ENCODE measurements at regions not wholly inside any gene's neighbourhood (a gene's known extent, or its start where the extent isn't known, plus 50 kb on each side); places are given as distances from the start of the nearest gene placed in this dataset.
"Not testable (repeated sequence)": the region's sequence is repeated elsewhere in the genome, so short reads cannot be mapped to it uniquely, and the experiment has no call there.

DNA sequence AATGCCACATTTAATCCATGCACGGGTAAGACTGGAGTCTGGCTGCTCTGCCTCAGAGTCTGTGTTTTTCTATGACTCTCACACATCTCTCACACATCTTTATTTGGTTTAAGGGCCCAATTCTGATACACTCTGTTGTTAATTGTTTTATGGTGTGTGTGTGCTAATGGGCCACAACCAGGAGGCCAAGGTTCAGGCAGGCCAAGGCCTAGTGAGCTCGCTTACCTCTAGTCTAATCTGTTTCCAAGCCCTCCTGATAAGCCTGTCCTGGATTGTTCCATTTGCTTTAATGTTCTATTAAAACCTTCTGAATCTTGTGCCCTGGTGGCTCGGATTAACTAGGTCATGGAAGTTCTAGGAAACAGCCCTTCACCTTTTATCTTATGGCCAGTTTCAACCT lies 445.4 kb upstream of the DPH6 start:
- no peak for DNase-seq (ENCODE audit: low spot score)

DNA sequence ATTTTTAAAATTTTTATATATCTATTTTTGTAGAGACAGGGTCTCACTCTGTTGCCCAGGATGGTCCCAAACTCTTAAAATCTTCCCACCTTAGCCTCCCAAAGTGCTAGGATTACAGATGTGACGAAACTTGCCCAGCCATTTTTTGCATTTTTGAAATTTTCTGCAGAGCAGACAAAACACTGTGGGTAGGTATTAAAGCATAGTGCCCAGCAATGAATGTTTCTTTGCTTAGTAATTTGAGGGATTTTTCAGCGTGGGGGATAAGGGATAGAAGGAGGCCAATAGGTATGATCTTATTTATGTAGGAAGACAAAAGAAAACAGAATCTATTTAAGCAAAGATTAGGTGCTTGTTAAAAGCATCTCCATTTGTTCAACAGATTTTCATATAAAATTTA lies 446.8 kb upstream of the DPH6 start:
- no peak for DNase-seq (ENCODE audit: low spot score)

DNA sequence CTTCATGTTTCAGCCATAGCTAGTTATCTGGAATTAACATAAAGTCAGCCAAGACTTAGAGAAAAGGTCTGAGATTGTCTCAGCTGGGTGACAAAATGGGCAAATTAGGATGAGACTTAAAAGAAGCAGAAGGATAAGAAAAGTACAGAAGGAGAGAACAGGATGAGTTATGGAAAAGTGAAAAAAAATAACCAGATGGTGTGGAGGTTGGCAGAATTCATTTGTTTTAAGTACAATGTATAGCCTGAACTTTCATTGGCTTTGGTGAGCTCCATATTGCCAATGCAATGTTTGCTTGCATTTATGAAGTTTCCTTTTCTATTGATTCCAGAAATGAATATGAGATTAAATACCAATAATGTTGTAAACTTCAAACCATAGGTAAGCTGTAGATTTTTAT lies 447.2 kb upstream of the DPH6 start:
- DNase-seq (ENCODE audit: low spot score), result no peak

DNA sequence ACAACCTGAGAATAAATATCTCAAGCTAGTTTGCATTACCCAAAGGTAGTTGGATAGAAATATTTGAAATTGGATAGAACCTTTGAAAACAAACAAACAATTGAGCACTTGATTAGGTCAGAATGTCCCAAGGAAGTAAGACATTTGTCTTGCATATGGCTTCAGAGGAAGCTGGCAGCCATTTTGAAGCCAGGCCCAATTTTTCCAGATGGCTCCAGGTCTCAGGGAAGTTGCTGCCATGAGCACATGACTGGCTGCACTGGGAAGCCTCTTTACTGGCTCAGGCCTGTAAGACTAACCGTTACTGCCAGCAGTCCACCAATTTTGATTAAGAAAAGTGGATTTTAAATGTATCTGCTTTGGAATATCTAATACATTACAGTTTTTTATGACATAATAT lies 448.9 kb upstream of the DPH6 start:
- DNase-seq (ENCODE audit: low spot score), result no peak

DNA sequence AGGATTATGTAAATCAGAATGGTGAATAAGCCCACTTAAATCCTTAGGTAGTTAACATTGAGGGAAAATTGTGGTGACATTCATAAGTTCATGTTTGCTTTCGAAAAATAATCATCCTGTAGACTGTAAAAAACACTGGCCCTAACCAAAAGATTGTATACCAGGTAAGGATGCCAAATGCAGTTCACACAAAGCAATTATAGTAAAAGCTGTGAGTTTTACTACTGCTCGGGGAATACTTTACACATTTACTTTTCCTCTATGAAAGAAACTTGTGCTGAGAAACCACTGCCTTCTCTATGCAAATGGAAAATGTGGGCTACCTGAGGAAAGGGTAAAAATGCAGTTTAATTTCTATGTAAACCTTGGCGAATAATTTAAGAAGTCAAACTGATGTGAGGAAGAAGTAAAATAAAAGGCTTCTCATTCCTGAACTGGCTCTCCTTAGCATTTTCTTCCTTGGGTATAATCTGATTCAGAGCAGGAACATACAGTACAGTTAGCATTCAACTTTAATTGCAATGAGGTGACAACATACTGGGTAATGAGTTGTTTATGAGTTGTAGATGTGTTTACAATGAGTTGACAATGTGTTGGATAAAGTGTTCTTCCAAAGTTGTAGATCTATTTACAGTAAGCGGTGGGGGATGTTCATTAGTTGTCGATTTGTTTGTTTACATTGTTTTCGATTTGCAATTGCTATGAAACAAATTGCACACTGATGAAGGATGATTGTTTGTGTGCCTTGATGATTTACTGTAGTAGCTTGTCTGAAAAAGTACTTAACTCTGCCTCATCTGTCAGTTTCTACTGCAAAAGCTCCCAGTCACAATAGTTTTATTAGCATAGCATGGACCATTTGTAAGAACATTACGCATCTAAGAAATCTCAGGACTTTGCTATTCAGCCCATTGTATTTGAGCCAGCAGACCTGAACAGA lies 453.0 kb upstream of the DPH6 start:
- DNase-seq (ENCODE audit: low spot score), result no peak

DNA sequence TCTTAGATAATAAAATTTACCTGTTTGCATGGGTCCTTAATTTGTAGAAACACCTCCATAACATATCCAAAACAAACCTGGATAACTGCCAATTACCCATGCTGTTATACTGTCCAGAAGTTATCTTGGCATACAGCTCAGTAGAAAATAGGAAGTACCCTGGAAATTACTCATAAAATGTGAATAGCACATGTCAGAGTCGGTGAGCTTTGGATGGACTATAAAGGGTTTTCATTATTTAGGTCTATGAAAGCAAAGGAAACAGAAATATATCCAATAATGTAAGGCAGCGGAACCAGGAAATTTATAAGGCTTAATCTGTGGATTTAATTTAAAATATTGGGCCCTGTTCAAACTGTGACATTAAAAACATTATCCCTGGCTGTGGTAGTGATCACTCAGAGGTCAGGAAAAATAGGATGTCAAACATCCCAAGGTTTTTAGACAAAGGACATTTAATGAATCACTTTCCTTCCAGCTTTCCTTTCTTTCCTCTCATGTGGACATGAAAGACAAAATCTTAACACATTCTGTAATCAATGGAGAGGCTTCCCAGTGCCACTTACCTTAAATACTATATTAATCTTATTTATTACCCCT lies 459.0 kb upstream of the DPH6 start:
- no peak for DNase-seq (ENCODE audit: low spot score)

DNA sequence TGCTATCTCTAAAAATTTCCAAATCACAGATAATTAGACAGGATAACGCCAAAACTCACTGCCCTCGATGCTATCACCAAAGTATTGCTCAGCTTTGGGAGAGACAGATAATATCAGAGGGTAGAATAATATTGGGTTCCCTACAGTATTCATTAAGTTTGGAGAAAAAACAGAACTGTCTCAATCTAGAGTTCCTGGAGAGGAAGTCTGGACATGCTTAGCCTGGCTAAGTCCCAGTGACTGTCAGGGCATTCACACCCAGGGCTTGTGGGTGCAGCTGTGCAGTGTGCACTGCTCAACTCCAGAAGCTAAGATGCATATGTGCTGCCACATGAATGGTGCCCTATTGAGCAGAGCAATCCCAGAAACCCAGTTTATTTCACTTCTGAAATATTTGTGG lies 459.6 kb upstream of the DPH6 start:
- no peak for DNase-seq (ENCODE audit: low spot score)

DNA sequence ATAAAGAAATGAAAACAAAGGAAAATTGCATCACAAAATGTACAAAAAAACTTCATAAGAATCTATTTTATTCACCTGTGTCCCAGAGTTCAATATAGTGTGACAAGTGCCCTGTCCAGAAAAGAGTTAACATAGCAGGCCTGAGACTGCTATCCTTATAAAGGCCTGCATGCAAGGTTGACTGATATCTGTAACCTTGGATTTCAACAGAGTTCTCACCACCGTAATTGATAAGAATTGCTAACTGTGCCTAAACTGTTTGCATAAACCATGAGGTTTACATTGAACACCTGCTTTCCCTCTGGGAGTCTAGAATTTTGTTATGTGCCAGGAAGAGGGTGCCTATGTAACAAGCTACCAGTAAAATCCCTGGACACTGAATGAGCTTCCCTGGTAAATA lies 461.7 kb upstream of the DPH6 start:
- no peak for DNase-seq (ENCODE audit: low spot score)

DNA sequence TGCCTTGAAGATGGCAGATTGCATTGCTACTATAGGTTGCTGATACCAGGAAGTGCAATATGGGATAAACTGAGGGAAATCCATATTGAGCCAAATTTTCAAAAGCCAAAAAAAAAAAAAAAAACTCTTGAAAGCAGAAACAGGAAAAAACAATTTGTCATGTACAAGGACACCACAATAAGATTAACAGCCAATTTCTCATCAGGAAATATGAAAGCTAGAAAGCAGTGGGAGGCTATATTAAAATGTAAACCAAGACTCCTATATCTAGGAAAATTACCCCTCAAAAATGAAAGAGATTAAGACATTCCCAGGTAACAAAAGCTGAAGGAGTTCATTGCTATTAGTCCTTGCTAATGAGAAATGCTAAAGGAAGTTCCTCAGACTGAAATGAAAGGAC lies 462.8 kb upstream of the DPH6 start:
- DNase-seq (ENCODE audit: low spot score), result no peak

DNA sequence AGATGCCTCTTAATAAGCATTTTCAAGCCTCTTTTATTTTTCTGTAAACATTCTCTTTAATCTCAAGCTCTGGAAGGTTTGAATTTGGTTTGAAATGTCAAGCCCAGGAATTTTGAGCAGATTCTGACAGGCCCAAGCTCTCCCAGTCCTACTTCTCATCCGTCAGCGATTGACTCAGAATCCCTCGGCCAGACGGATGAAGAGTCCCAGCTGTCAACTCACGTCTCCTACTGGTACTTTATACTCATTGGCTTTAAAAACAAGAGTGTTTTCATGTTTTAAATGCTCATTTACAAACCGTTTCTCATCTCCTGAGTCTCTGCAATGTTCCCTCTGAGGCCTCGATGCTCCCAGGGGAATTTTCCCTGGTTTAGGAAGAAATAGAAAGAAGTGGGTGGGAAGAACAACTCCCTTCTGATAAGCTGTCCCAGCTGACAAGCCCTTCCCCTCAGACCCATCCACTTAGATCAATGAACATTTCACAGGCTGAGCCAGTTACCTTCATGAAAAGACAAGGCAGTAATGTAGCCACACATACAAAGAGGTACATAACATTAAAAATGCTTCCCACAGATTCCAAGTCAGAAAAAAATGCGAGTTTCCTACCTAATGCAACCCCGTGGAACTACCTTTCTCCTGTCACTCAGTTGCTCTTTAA lies 478.2 kb upstream of the DPH6 start:
- no peak for DNase-seq (ENCODE audit: low spot score)

DNA sequence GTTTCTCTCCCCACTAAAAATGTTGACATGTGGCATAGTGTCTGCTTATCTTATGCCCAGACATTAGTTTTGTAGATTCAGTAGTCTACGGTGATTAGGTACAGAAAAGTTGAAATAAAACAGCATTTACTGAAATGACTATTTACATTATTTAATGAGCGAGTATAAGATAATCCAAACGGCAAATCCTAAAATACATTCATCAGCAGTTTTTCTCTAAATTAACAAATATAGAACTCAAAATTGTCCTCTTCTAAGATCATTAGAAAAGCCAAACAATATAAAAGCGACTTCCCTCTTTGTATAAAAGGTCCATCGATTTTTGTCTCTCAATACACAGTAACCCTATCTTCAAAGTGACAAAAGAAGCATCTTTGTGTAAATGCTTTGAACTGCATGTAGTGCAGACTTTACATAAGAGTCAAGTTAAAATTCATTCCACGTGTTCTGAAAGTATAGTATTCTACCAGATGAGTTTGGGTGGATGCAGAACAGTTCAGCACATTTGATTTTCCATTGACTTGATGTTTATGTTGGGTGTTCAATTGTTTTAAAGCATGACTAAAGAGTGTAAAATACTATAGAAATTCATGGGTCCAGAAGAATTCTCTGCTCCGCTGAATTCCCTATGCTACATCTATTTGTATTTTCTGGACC lies 480.8 kb upstream of the DPH6 start:
- no peak for DNase-seq (ENCODE audit: low spot score)

DNA sequence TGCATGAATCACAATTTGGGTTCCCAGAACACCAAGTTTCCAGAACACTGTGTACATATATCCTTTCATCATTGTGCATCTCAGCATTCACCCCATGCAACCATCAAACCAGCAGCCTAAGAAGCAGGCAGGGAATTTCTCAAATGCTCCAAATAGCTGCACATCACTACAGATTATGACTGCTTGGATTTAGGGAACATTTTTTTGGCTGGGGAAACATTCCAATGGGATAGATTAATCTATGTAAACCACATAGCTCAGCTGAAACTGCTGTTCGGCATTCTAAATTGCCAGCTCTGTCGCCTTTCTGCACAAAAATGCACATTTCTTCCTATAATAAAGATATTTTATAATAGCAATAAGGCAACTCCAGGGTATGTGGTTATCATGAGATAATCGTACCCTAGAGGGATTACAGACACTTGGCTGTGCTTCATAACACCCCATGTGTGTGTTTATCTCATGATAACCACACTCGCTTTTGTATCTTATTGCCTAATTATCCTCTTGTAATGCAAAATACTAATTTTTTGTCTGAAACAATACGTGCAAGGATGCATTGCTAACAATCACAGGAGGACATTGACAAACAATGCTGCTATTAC lies 483.7 kb upstream of the DPH6 start:
- no peak for DNase-seq (ENCODE audit: low spot score)

DNA sequence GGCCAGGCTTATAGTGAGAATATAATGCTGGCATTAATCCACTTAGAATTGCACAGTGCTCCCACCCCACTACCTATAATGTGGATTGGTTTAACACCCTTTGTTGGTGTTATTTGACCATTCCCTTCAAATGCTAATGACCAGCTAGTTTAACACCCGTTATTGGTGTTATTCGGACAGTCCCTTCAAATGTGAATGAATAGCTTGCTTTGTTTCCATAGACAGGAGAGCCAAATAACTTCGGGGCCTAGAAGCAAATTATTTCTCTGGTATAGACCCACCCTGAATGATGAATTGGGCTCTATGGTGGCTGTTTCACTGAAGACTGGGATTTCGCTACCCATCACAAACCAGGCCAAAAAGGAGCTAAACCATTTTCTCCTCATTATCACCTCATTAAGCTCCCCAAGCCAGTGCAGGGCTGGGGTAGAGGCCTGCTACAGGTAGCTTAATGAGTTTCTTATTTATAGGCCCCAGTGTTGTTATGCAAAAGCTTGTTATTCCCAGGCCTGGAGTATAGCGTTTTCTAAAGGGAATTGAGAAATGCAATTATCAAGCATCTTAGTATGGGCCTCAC lies 494.1 kb upstream of the DPH6 start:
- DNase-seq (ENCODE audit: low spot score), result no peak

DNA sequence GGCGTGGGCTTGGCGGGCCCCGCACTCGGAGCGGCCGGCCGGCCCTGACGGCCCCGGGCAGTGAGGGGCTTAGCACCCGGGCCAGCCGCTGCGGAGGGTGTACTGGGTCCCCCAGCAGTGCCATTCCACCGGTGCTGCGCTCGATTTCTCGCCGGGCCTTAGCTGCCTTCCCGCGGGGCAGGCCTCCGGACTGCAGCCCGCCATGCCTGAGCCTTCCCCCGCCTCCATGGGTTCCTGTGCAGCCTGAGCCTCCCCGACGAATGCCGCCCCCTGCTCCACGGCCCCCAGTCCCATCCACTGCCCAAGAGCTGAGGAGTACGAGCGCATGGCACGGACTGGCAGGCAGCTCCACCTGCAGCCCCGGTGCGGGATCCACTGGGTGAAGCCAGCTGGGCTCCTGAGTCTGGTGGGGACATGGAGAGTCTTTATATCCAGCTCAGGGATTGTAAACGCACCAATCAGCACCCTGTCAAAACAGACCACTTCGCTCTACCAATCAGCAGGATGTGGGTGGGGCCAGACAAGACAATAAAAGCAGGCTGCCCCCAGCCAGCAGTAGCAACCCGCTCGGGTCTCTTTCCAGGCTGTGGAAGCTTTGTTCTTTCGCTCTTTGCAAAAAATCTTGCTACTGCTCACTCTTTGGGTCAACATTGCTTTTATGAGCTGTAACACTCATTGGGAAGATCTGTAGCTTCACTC lies 501.2 kb upstream of the DPH6 start:
- not testable (repeated sequence) for DNase-seq (ENCODE audit: low spot score)

DNA sequence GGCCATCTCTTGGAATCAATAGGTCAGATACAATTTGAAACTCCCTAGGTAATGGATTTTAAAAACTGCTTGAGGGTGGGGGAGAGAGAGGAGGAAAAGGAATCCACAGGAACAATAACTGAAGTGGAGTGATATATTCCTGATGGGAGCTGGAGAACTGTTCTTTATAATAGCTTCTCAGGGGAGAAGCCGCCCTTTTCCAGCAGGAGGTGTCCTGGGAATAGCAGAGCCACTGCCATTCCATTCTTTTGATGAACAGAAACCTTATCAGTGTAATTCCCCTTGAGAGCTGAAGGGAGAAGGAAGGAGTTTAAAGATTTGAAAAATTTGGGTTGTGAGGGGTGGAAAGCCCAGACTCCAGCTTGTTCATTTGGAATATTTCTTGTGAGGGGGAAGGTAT lies 504.9 kb upstream of the DPH6 start:
- DNase-seq (ENCODE audit: low spot score), result peak; percentile 4

DNA sequence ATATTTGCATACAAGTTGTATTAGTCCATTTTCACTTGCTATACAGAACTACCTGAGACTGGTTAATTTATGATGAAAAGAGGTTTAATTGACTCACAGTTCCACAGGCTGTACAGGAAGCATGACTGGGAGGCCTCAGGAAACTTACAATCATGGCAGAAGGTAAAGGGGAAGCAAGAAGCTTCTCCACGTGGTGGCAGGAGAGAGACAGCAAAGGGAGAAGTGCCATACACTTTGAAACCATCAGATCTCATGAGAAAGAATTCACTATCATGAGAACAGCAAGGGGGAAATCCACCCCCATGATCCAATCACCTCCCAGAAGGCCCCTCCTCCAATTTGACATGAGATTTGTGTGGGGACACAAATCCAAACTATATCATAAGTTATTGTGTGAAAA lies 506.7 kb upstream of the DPH6 start:
- DNase-seq (ENCODE audit: low spot score), result peak; percentile 32

DNA sequence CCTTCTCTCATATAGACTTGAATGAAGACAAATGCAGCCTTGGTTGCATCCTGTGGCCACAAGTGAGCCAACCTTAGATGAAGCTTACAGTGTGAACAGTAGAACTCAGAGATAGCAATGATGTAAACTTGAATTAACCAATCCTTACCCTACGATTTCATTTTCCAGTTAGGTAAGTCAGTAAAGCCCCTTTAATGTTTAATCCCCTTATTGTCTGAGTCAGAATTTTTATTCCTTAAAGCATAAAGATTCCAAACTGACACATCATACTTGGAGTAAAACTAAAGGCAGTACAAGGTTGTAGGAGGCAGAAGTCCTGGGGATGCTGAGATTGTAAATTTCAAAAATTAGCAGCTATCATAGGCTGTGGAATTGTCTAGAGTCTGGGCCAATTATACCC lies 507.8 kb upstream of the DPH6 start:
- DNase-seq (ENCODE audit: low spot score), result no peak

DNA sequence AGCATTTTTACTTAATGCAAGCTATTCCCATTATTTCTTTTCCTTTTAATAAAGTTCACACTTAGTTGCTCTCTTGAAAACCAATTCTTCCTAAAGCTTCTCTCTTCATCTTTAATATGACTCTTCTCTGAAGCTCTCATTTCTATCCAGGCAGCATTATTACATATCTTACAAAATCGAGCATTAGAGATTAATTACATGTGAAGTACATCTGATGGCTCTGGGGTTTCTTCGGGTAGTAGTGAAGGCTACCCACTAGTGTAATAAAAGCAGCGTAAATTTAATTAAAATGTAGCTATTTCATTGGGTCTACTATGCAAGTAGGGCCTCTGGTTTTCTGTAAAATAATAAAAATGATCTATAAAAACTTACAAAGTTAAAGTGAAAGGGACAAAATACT lies 513.6 kb upstream of the DPH6 start:
- no peak for DNase-seq (ENCODE audit: low spot score)

DNA sequence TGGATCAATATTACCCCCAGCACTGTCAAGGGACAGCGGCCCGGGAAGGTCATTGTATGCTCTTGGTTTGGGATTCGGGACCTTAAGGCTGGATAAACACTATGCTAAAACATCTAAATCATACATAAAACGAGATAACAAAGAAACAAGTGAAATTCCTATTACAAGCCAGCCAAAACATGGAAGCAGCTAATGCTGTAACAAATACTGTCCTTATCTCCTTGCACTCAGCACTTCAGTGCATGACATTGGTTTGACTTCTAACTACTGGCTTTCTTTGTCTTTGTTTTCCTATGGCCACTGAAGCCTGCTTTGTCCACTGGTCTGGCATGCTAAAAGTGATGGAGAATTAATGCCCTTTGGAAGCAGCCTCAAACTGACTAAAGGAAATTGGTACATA lies 516.4 kb upstream of the DPH6 start:
- no peak for DNase-seq (ENCODE audit: low spot score)

DNA sequence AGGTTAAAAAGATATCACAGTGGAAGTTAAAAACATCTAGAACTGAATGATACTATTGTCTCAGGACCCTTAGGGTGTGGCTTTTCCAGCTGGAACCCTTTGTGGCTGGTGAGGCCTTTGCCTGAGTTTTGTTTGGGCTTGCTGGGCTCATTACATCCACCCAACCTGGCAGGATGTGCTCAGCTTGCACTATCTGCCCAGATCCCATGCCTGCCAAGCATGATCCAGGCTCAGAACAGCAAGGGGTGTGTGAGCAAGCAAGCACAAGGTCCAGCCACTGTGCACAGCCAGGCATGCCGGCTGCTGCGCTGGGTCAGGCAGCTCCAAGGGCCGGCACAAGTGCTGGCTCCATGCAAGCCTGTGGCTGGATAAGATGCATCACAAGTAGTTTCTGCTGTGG lies 512.7 kb upstream of the CDIN1 start:
- no peak for DNase-seq (ENCODE audit: low spot score)
